ENCODE measurements at regions not wholly inside any gene's neighbourhood (a gene's known extent, or its start where the extent isn't known, plus 50 kb on each side); places are given as distances from the start of the nearest gene placed in this dataset.

DNA sequence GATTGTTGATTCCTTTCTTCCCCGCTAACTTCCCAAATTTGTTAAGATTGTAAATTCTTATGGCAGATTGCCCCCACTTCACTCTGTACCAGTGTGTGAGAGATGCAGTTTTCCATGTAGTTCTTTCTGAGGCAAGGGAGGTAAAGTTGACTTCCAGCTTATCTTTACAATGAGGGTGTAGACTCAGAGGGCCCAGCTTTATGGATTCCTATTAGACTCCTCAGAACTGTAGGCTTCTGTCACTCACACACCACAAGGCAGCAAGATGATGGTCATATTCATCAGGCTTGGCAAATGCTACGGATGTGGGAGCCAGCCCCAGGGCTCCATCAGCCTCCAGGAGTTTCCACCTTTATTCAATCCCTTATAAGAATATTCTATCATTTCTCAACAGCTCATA lies 461.9 kb upstream of the KLF4 start:
- DNase-seq (ENCODE audit: low spot score), result no peak

- DNase-seq (ENCODE audit: low spot score), result no peak
Measured at GRCh38 chr9:107949061-107949460, 459.5 kb upstream of the KLF4 start.

GRCh38 chr9:107948601-107949000 lies 459.0 kb upstream of the KLF4 start:
- DNase-seq (ENCODE audit: low spot score), result no peak

DNA sequence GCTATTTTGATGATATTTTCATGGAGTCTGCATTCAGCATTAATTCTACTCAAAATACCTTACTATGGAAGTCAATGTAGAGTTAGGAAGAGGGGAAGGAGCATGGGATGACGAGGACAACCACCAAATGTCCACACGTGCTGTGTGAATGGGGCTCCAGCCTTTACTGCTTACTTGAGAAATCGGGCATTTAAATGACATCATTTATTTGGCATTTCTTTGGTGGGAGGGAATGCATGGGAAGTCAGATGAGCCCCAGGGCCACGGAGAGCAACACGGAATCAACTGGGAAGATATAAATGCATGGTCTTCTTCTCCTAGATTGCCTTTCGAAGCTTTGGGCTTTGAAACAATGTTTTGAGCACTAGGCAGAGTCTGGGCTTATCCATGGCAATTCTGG lies 458.5 kb upstream of the KLF4 start:
- no peak for DNase-seq (ENCODE audit: low spot score)

DNA sequence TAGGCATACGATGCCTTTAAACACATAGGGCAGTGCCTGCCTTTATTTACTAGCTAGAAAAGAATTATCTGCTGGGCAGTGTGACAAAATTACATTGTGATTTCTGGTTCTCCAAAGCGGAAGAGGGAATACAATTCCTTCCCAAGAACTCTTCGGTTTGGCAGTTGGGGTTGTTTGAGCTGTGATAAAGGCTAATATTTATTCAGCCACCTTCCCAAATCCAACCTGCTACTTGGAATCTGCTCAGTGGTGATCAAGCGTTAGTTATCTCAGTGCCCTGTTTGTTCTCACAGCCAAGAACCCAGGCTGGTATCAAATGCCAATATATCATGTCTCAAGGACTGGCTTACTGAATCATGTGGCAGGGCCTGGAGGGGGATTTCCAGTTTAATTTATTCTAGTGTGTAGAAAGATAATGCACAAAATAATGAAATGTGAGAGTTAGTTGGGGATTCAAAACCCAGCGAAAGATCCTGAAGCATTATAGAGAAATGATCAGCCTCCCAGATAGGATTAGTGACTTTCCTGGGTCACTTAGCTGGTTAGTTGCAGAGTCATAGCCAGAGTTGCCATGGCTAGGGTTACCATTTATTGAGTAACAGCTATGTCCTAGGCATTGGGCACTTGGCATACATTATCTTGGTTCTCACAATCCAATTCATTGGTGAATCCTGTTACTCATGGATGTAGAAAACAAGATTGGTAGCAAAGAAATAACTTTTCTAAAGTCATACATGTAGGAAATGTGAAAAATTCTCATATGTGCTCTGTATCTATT lies 457.0 kb upstream of the KLF4 start:
- no peak for DNase-seq (ENCODE audit: low spot score)

DNA sequence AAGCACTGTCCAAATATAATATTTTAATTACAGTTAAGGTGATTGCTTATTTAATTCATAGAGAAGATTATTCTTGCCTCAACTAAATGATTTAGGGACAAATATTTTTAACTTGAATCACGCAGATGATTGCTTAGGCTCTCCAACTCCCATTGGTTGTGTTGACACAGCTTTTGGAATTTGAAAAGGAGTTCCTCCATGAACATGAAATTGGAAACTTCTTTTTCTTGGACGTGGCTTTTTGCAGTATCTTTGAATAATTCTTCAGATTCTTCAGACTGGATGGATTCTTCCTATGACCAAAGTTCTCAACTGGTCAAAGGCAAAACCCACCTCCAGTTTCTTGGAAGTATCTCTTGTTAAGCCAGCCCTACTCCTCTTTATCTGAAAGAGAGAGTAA lies 456.4 kb upstream of the KLF4 start:
- no peak for DNase-seq (ENCODE audit: low spot score)

DNA sequence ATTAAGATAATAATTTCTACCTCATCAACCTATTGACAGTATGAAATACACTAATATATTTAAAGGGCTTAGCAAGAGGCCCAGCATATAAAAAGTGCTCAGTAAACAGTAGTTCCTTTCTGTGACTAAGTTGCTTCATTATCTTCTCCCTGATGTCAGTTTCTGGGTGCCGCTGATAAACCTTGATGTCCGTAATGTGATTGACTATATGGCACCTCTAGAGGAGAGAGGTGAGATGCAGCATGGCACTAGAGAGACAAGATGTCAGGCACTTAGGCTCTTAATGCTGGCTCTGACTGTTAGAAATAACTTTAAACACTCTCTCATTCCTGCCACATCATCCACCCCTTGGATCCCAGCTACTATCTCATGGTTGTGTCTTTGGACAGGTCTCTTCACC lies 455.9 kb upstream of the KLF4 start:
- peak; percentile 12 for DNase-seq (ENCODE audit: low spot score)

DNA sequence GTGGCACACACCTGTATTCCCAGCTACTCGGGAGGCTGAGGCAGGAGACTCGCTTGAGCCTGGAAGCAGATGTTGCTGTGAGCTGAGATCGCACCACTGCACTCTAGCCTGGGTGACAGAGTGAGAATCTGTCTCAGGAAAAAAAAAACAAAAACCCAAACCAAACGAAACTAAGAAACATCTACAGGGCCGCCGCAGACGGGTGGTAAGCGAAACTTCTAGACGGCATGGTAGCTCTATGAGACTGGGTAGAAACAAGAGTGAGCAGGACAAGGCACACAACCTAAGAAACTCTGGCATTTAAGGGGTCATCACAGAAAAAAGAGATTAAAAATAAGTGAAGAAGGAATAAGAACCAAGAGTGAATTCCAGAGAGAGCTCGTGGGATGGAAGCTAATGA lies 454.8 kb upstream of the KLF4 start:
- no peak for DNase-seq (ENCODE audit: low spot score)

DNA sequence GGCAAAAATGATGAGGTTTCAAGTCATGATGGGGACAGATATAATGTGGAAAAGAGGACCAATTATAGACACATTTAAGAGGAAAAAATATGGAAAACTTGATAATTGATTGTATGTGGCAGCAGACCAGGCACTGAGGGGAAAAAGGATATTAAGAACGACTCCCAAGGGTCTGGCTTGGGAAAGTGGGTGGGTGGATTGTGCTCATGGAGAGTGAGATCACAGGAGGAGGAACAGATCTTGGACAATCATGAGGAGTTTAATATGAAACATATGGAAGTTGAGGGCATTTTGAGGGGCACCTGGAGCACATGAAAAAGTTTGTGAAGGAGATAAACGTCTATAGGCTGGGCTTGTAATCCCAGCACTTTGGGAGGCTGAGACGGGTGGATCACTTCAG lies 454.3 kb upstream of the KLF4 start:
- no peak for DNase-seq (ENCODE audit: low spot score)

- DNase-seq (ENCODE audit: low spot score), result no peak
Measured at GRCh38 chr9:107942856-107943255, 453.3 kb upstream of the KLF4 start.

DNA sequence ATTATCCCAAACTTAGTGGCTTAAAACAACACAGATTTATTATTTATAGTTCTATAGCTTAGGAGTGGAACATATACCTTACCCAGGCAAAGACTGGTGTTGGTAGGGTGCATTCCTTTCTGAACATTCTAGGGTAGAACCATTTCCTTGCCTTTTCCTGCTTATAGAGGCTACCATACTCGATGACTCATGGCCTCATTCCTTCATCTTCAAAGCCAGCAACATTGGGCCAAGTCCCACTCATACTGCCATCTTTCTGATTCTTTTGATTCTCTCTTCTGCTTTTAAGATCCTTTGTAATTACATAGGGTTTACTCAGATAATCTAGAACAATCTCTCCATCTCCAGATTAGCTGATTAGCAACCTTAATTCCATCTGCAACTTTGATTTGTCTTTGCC lies 452.7 kb upstream of the KLF4 start:
- no peak for DNase-seq (ENCODE audit: low spot score)

- no peak for DNase-seq (ENCODE audit: low spot score)
Measured at GRCh38 chr9:107940616-107941595, 451.3 kb upstream of the KLF4 start.

- no peak for DNase-seq (ENCODE audit: low spot score)
Measured at GRCh38 chr9:107938801-107939386, 449.3 kb upstream of the KLF4 start.

DNA sequence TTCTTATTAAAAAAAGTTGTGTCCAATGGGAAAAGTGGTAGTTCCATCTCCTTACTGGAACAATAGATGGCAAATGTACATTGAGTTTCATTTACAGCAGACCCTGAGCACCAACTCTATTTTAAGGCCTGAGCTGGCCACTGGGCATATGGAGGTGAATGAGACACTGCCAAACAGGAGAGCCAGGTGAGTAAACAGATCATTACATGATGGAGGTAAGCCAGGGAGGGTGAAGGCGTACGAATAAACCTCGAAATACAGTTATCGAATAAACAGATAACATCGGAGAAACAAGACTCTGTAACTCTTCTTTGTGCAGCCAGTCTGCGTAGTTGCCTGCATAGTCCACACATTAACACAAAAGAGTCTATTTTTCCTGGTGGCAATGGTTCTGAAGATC lies 446.4 kb upstream of the KLF4 start:
- no peak for DNase-seq (ENCODE audit: low spot score)

GRCh38 chr9:107933516-107933915 lies 443.9 kb upstream of the KLF4 start:
- no peak for DNase-seq (ENCODE audit: low spot score)

DNA sequence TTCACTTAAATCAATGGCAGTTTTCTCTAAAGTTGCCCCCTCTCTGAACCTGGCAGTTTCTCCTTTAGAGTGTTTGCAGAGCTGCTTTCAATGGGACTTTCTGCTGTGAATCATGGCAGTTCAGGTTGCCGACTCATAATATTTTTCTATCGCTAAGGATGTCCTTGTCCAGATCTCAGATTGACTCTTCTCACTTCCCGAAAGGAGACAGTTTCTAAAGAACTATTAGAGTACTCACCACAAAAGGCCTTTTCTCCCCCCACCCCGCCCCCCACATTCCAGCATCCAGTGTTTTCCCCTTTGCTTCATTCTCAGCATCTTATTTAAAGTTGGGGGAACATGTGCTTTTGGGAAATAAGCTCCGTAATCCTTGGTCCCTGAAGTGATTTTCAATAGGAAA lies 443.5 kb upstream of the KLF4 start:
- no peak for DNase-seq (ENCODE audit: low spot score)

DNA sequence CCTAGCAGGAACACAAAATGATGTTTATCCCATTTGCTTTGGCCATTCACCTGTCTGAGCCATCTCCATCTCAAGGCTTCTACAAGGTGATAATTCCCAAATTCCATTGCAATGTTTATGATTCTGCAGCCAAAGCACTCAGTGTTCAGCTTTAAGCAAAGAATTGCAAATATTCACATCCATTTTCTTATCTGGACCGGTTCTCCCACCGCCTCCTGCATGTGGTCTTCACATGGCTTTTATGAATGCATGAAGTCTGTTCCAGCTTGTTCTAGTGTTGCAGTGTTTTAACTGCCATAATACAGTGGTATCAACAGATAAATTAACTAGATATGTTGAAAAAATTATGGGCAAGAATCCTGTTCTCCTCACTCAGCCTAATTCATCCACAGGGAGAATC lies 443.0 kb upstream of the KLF4 start:
- no peak for DNase-seq (ENCODE audit: low spot score)

GRCh38 chr9:107932046-107932445 lies 442.5 kb upstream of the KLF4 start:
- DNase-seq (ENCODE audit: low spot score), result no peak

GRCh38 chr9:107931071-107931715 lies 441.6 kb upstream of the KLF4 start:
- DNase-seq (ENCODE audit: low spot score), result no peak

GRCh38 chr9:107929443-107929842 lies 439.9 kb upstream of the KLF4 start:
- DNase-seq (ENCODE audit: low spot score), result no peak

DNA sequence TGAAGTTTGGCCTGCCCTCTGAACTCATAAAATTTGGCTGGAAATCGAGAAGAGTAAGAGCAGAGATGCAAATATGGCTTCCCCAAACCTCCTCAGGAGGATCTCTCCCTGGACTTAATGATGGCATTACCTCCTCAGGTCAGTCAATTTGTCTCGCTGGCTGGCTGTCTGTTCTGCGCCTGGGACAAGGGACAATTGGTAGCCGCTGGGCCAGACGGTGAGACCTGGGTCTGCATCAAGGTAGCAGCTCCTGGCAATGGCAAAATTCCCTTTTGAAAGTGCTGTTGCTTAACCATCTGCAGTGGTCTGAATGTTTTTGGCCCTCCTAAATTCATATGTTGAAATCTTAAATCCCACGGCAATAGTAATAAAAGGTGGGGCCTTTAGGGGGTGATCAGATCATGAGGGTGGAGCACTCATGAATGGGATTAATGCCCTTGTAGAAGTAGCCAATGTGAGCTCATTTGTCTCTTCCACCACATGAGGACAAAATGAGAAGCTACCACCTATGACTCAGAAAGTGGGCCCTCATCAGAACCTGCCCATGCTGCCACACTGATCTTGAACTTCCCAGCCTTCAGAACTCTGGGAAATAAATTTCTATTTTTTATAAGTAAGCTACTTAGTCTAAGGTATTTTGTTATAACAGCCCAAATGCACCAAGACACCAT lies 439.3 kb upstream of the KLF4 start:
- DNase-seq (ENCODE audit: low spot score), result no peak

- no peak for DNase-seq (ENCODE audit: low spot score)
Measured at GRCh38 chr9:107927276-107927675, 437.7 kb upstream of the KLF4 start.

All from iPS-NIHi11 (cell line).